Gastrocnemius medialis (tissue), 4 donors: ENCODE measurements at regions not wholly inside any gene's neighbourhood (a gene's known extent, or its start where the extent isn't known, plus 50 kb on each side); places are given as distances from the start of the nearest gene placed in this dataset.

ENCODE experiments used
- ATAC-seq, 2 donors: fragments of 150-250 bp; one replicate each; pipeline ENCODE4 v1.9.1; 2016
- DNase-seq, 2 donors: peaks; one replicate each; pipeline ENCODE4 v3.0.0-alpha.2; 2019
- H3K27ac ChIP-seq, 4 donors: fragments of 200-600 bp; sonication (generic); 1 replicate in 1 of 4; 2 replicates in 3 of 4; pipeline ENCODE4 v1.5.1; 2016 to 2018; ENCODE audit warnings: mild to moderate bottlenecking in 2 of 4, moderate library complexity in 1 of 4
- H3K27me3 ChIP-seq, 3 donors: fragments of 200-600 bp; sonication (generic) in 2 of 3; 1 replicate in 1 of 3; 2 replicates in 2 of 3; pipeline versions ENCODE4 v1.5.1 to v1.6.0; 2016 to 2019; ENCODE audit warnings: mild to moderate bottlenecking in 1 of 3, moderate library complexity in 1 of 3
- H3K36me3 ChIP-seq, 2 donors: fragments of 200-600 bp; sonication (generic) in 1 of 2; one replicate each; pipeline ENCODE4 v1.5.1; 2017 to 2018
- H3K4me1 ChIP-seq, 2 donors: fragments of 200-600 bp; sonication (generic) in 1 of 2; one replicate each; pipeline ENCODE4 v1.5.1; 2016 to 2017; ENCODE audit warnings: mild to moderate bottlenecking in 2 of 2
- H3K4me3 ChIP-seq, 4 donors: fragments of 200-600 bp; sonication (generic) in 3 of 4; 1 replicate in 1 of 4; 2 replicates in 3 of 4; pipeline ENCODE4 v1.5.1; 2016 to 2019; ENCODE audit warnings: mild to moderate bottlenecking in 2 of 4
- H3K9me3 ChIP-seq, 3 donors: fragments of 200-600 bp; sonication (generic) in 2 of 3; 1 replicate in 1 of 3; 2 replicates in 2 of 3; pipeline ENCODE4 v1.5.1; 2016 to 2019
- CTCF ChIP-seq, 5 experiments: fragments of 450-650 bp in 3 of 5; fragments of 200-600 bp in 2 of 5; sonication (generic) in 2 of 5; IDR thresholded peaks in 4 of 5; conservative IDR thresholded peaks in 1 of 5; 1 replicate in 4 of 5; 2 replicates in 1 of 5; pipeline ENCODE4 v1.5.1; 2016 to 2019; ENCODE audit warnings: antibody characterized with exemption in 5 of 5, mild to moderate bottlenecking in 3 of 5, moderate library complexity in 3 of 5
- POLR2A ChIP-seq, 2 donors: fragments of 450-650 bp; IDR thresholded peaks; one replicate each; pipeline ENCODE4 v1.6.1; 2017; ENCODE audit warnings: antibody characterized with exemption in 2 of 2, mild to moderate bottlenecking in 2 of 2, moderate library complexity in 2 of 2
- in situ Hi-C, 4 donors: fragments of 200-750 bp; cut with MboI; loops; one replicate each; pipeline versions ENCODE4 v1.15.0 to v1.8.0; 2017; ENCODE audit warnings: low sequenced_read_pairs in 4 of 4
- intact Hi-C: fragments of 100-400 bp; cut with DNase I; formaldehyde crosslinking; loops from one replicate; pipeline ENCODE4 v1.15.1; 2023; ENCODE audit warnings: low total_unique reads

GRCh38 chr2:150644298-150645067, 157.0 kb upstream of the RND3 start:
- no peaks in the 10 kb centered on the region for H3K36me3 ChIP-seq
- in situ Hi-C loops: no loop called here
- no peaks in the 10 kb centered on the region for H3K9me3 ChIP-seq
- intact Hi-C loops: no loop called here
- no peak overlapping the region for H3K27ac ChIP-seq
- ATAC-seq (no peak), DNase-seq (no peak)
- H3K4me3 ChIP-seq: no peak overlapping the region
- H3K27me3 ChIP-seq: no peaks in the 10 kb centered on the region
- TF ChIP-seq POLR2A (IDR thresholded peaks at IDR 0.05) (no peak), CTCF (IDR thresholded peaks at IDR 0.05 in 4 of 5, conservative IDR thresholded peaks at IDR 0.05 in 1 of 5) (no peak)
- H3K4me1 ChIP-seq: peaks cover 0 to 5% of the 10 kb centered on the region in 2 donors

GRCh38 chr2:150643114-150643725, 155.8 kb upstream of the RND3 start:
- intact Hi-C loops: no loop called here
- Histone ChIP-seq H3K36me3 (no peaks in the 10 kb centered on the region), H3K4me3 (no peak overlapping the region), H3K9me3 (no peaks in the 10 kb centered on the region), H3K27me3 (no peaks in the 10 kb centered on the region), H3K4me1 (peaks cover 0 to 8% of the 10 kb centered on the region in 2 donors), H3K27ac (no peak overlapping the region)
- no peak for TF ChIP-seq POLR2A (IDR thresholded peaks at IDR 0.05)
- TF ChIP-seq CTCF (IDR thresholded peaks at IDR 0.05 in 4 of 5, conservative IDR thresholded peaks at IDR 0.05 in 1 of 5): no peak
- in situ Hi-C loops: no loop called here
- no peak for ATAC-seq
- no peak for DNase-seq

- no peak for DNase-seq
- in situ Hi-C loops: no loop called here
- ATAC-seq: no peak
- intact Hi-C loops: no loop called here
- H3K4me1 ChIP-seq: peaks cover 0 to 8% of the 10 kb centered on the region in 2 donors
- H3K36me3 ChIP-seq: no peaks in the 10 kb centered on the region
- no peaks in the 10 kb centered on the region for H3K27me3 ChIP-seq
- H3K4me3 ChIP-seq: no peak overlapping the region
- H3K27ac ChIP-seq: peak overlapping the region in 2 of 4 donors; percentile 33 to 37
- no peak for TF ChIP-seq CTCF (IDR thresholded peaks at IDR 0.05 in 4 of 5, conservative IDR thresholded peaks at IDR 0.05 in 1 of 5)
- TF ChIP-seq POLR2A (IDR thresholded peaks at IDR 0.05): no peak
- H3K9me3 ChIP-seq: no peaks in the 10 kb centered on the region
Observed at GRCh38 chr2:150640039-150640438, 152.6 kb upstream of the RND3 start.

- intact Hi-C loops: no loop called here
- TF ChIP-seq POLR2A (IDR thresholded peaks at IDR 0.05) (no peak), CTCF (IDR thresholded peaks at IDR 0.05 in 4 of 5, conservative IDR thresholded peaks at IDR 0.05 in 1 of 5) (no peak)
- Histone ChIP-seq H3K36me3 (no peaks in the 10 kb centered on the region), H3K4me1 (peaks cover 0 to 8% of the 10 kb centered on the region in 2 donors), H3K4me3 (no peak overlapping the region), H3K27ac (peak overlapping the region in 1 of 4 donors; percentile 37), H3K27me3 (no peaks in the 10 kb centered on the region), H3K9me3 (no peaks in the 10 kb centered on the region)
- in situ Hi-C loops: no loop called here
- ATAC-seq (no peak), DNase-seq (no peak)
Observed at GRCh38 chr2:150639383-150639782, 151.9 kb upstream of the RND3 start.
